Bronchial epithelial cell (primary cell): ENCODE measurements at regions not wholly inside any gene's neighbourhood (a gene's known extent, or its start where the extent isn't known, plus 50 kb on each side); places are given as distances from the start of the nearest gene placed in this dataset.

ENCODE experiments used
- DNase-seq: peaks from one replicate; pipeline ENCODE4 v3.0.0-alpha.2; 2010; ENCODE audit warnings: low read depth
- FAIRE-seq: peaks from 2 replicates; lab custom pipeline; 2011; peaks lifted over from hg19 to GRCh38; lab: Jason Lieb, UNC
- H3K27me3 ChIP-seq: 2 replicates; pipeline ENCODE4 v1.5.1; 2011; ENCODE audit warnings: low read length; ENCODE audit not compliant: control insufficient read depth, insufficient read depth
- H3K36me3 ChIP-seq: 2 replicates; pipeline ENCODE4 v1.5.1; 2011; ENCODE audit warnings: low read length; ENCODE audit not compliant: control insufficient read depth, insufficient read depth
- H3K4me3 ChIP-seq: 2 replicates; pipeline ENCODE4 v1.5.1; 2011; ENCODE audit warnings: mild to moderate bottlenecking, low read depth, low read length, control low read depth
- TF ChIP-seq, protein P1 (sequence below): IDR thresholded peaks from 2 replicates; pipeline ENCODE4 v1.5.1; 2011; ENCODE audit warnings: mild to moderate bottlenecking, moderate library complexity, low read length, control low read depth, inconsistent platforms; ENCODE audit not compliant: insufficient read depth, severe bottlenecking

DNA sequence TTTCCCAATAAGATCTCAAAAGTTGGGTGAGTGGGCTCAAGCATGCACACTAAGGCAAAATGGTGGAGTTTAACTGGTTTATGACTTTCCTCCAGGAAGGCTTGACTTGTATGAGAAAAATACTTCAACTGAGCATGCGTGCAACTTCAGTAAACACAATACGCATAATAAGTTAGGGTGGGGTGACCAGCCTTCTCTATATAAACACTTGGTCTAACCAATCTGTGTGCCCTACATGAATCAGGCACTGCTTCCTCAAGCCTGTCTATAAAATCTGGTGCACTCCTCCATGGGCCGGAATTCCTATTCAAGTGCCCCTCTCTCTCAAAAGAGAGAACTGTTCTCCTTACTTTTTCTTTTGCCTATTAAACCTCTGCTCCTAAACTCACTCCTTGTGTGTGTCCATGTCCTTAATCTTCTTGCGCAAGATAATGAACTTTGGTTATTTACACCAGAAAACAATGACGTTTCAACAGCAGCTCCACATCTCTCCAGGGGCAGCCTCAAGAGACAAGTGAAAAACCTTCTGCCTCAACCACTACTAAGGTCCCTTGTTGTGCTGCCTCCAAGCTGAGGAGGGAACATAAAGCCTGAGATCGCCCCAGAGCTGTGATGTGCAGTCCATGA, 352.6 kb downstream of the CAAP1 start:
- H3K27me3 ChIP-seq = no peaks in the 10 kb centered on the region

DNA sequence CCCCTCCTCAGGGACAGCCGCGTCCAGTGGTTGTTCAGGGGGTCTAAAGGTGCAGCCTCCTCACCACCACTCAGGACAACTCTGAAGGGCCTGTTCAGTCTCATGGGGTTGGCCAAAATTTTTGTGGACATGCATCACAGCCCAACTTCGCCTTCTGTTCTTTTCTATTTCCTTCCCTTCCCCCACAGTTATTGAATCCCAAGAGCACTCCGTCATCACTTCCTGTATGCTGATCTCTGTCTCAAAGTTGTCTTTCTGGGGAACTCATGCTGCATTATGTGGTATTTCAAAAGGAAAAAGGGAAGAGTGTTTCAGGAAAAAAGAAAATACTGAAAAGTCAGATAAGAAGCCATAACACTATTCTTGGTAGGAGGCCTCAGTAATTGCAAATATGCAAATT, 355.4 kb downstream of the CAAP1 start:
- H3K36me3 ChIP-seq = no peaks in the 10 kb centered on the region
- H3K27me3 ChIP-seq = no peaks in the 10 kb centered on the region
- TF ChIP-seq, protein P1, sequence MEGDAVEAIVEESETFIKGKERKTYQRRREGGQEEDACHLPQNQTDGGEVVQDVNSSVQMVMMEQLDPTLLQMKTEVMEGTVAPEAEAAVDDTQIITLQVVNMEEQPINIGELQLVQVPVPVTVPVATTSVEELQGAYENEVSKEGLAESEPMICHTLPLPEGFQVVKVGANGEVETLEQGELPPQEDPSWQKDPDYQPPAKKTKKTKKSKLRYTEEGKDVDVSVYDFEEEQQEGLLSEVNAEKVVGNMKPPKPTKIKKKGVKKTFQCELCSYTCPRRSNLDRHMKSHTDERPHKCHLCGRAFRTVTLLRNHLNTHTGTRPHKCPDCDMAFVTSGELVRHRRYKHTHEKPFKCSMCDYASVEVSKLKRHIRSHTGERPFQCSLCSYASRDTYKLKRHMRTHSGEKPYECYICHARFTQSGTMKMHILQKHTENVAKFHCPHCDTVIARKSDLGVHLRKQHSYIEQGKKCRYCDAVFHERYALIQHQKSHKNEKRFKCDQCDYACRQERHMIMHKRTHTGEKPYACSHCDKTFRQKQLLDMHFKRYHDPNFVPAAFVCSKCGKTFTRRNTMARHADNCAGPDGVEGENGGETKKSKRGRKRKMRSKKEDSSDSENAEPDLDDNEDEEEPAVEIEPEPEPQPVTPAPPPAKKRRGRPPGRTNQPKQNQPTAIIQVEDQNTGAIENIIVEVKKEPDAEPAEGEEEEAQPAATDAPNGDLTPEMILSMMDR = no peak
- no peak for DNase-seq
- H3K4me3 ChIP-seq = no peak overlapping the region
- no peak for FAIRE-seq

More for the DNA sequence above, 352.6 kb downstream of the CAAP1 start:
- DNase-seq = no peak
- H3K36me3 ChIP-seq = no peaks in the 10 kb centered on the region
- no peak for FAIRE-seq
- TF ChIP-seq, protein P1 = no peak
- no peak overlapping the region for H3K4me3 ChIP-seq

DNA sequence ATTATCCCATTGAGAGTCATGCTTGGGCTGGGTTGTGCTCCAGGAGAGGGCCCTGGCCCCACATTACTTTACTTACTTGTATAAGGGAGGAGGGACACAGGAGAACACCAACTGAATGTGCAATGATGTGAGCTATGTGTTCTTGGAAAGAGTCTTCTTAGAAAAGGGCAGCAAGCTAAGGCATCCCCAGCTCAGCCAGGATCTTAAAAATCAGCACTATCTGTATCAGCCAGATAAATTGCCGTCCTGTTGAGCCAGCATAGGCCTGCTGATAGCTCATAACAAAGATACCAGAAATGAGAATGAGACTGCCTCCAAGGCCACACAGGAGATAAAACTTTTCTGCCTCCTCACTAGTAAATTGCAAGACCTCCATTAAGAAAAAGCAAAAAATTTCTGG, 357.5 kb downstream of the CAAP1 start:
- Histone ChIP-seq H3K4me3 (no peak overlapping the region), H3K36me3 (no peaks in the 10 kb centered on the region), H3K27me3 (no peaks in the 10 kb centered on the region)
- DNase-seq (no peak), FAIRE-seq (no peak)
- TF ChIP-seq, protein P1 = no peak

DNA sequence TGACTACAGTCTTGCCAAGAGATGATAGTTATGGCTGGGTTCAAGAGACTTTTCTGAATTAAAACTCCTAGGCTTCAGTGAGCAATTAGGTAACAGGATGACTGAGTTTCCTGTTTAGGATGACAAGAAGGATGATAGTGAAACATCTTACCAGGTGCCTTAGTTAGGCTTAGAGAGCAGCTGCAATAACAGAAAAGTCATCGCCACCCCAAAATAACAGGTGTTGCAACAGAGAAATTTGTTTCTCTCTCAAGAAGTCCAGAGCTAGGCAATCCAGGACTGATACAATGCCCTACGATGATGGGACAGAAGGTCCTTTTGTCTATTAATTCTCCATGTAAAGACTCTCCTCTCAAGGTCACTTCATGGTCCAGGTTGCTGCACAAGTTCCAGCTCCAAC, 361.8 kb downstream of the CAAP1 start:
- FAIRE-seq (no peak), DNase-seq (no peak)
- no peaks in the 10 kb centered on the region for H3K36me3 ChIP-seq
- H3K4me3 ChIP-seq = no peak overlapping the region
- H3K27me3 ChIP-seq = no peaks in the 10 kb centered on the region
- TF ChIP-seq, protein P1 = no peak

DNA sequence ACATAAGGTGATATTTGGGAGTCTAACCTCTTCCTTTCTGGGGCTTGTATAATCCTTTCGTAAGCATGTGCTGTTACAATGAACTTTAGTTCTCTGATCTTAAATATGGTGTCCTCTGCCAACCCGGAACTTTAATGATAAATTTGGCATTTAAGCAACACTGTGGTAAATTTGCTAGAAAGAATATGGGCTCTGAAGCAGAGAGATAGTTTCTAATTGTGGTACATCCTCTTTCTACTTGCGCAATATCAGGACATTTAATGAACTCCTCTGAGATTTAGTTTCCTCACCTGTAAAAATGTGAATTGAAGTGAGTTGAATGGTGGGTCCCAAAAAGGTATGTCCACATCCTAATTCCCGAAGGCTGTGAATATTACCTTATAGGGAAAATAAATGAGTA, 364.7 kb downstream of the CAAP1 start:
- Histone ChIP-seq H3K4me3 (no peak overlapping the region), H3K27me3 (no peaks in the 10 kb centered on the region), H3K36me3 (no peaks in the 10 kb centered on the region)
- DNase-seq = no peak
- FAIRE-seq = no peak
- TF ChIP-seq, protein P1 = no peak

DNA sequence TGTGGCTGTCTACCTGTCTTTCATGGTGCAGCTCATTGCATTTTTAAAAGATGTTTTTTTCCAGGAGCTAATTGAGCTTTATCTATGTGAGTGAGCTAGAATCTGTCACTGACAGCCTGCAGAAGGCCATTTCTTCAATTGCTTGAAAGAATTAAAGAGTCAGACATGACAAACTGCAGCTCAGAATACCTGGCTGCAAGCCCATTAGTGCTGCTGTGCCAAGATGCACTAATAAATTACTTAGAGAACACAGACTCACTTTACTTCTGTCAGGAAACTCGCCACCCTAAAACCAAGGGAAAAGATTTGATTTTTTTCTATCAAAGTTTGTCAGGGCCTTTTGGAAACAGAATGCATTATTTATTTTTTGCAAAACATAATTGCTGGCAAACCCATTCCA, 368.3 kb downstream of the CAAP1 start:
- Histone ChIP-seq H3K36me3 (no peaks in the 10 kb centered on the region), H3K4me3 (no peak overlapping the region), H3K27me3 (no peaks in the 10 kb centered on the region)
- TF ChIP-seq, protein P1 = no peak
- no peak for DNase-seq
- no peak for FAIRE-seq
